Fibroblast of pulmonary artery (primary cell): ENCODE measurements at regions not wholly inside any gene's neighbourhood (a gene's known extent, or its start where the extent isn't known, plus 50 kb on each side); places are given as distances from the start of the nearest gene placed in this dataset.
"Not testable (repeated sequence)": the region's sequence is repeated elsewhere in the genome, so short reads cannot be mapped to it uniquely, and the experiment has no call there.

Experiments
- DNase-seq: peaks from one replicate; pipeline ENCODE4 v3.0.0-alpha.2; 2010; ENCODE audit warnings: low read depth
- H3K4me3 ChIP-seq: replicated peaks from 2 replicates; pipeline ENCODE4 v1.5.1; 2011; ENCODE audit warnings: low read depth, mild to moderate bottlenecking, control low read depth, low read length, moderate library complexity
- CTCF ChIP-seq: IDR thresholded peaks from 2 replicates; pipeline ENCODE4 v1.5.1; 2011; ENCODE audit warnings: mild to moderate bottlenecking, control low read depth, low read length, inconsistent platforms; ENCODE audit errors: missing control alignments

GRCh38 chr12:24349051-24349799 lies 399.8 kb upstream of the SOX5 start:
- no peak overlapping the region for H3K4me3 ChIP-seq
- TF ChIP-seq CTCF, result no peak
- DNase-seq, result no peak

- DNase-seq, H3K4me3 ChIP-seq: not testable (repeated sequence)
These were observed 398.7 kb upstream of the SOX5 start for GRCh38 chr12:24348180-24348579.

DNA sequence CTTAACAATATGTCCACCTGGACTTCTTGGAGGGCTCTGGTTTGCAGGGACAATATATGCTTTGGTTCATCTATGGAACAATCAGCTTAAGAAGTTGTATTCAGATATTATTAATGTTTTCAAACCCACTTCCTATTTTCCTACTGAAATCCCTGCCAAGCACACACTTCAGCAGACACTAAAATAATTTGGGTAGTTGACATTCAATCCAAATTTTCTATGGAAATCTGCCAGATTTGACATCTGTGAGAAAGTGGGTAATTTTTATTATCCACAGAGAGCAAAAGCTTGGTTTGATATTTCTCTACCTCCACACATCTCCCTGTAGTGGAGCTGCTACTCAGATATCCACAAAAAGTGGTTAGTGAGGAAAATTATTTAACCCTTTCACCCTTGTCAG lies 378.8 kb upstream of the SOX5 start:
- TF ChIP-seq CTCF, result no peak
- H3K4me3 ChIP-seq, result no peak overlapping the region
- DNase-seq, result no peak

DNA sequence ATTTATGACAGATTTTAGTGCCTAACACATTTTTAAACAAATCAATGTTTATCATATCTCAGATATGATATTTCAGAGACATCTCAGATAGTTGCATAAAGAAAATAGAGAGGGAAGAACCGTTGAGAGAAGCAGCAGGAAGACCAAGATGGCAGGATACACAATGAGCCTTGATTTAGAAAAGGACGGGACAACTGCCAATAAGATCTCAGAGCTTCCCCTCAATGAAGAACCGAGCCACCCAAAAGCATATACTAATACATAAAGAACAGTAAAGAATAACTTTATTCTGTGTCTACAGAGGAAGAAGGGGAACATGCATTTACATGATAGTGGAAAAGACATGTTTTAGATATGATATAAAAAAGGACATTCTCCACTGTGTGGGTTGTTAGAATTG lies 375.9 kb upstream of the SOX5 start:
- no peak for DNase-seq
- H3K4me3 ChIP-seq, result no peak overlapping the region
- no peak for TF ChIP-seq CTCF

DNA sequence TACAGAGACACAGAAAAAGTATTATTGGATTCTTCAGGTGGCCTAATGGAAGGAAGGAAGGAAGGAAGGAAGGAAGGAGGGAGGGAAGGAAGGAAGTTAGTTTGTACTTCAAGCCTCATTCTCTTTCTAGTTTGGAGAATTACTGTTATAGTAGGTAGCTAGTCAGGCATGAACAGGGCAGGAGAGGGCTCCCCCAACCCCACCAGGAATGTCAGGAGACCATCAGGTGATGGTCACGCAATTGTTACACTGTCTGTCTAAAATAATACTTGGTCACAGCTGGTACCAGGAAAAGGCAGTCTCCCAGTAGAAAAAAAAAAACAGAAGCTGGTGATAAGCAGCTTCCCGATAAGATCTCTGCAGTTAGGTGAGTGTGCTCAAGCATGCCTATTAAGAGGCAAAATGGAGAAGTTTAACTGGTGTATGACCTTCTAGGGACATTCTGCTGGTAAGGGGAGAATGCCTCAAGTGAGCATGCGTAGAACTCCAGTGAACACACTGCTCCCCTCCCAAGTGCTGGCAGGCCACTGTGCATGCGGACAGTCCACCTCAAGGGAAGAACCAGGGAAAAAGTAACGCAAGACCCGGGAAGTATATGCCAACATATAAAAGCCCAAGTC lies 358.4 kb upstream of the SOX5 start:
- TF ChIP-seq CTCF, result no peak
- no peak for DNase-seq
- H3K4me3 ChIP-seq, result no peak overlapping the region

DNA sequence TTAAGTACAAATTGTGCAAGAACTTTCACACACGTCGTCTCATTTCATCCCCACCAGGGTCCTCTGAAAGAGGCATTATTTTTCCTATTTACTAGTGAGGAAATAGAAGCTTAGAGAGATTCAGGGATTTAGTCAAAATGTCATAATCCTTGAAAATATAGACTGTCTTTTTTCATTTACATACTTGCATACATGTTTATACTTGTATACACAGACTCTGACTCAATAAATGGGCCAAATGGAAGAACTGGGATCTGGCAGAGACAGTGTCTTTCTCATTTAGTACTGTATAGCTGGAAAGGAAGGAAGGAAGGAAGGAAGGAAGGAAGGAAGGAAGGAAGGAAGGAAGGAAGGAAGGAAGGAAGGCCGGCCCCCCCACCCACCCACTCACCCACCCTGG lies 357.7 kb upstream of the SOX5 start:
- no peak for DNase-seq
- no peak for TF ChIP-seq CTCF
- no peak overlapping the region for H3K4me3 ChIP-seq

GRCh38 chr12:24306001-24306400 lies 356.5 kb upstream of the SOX5 start:
- TF ChIP-seq CTCF, result no peak
- no peak for DNase-seq
- no peak overlapping the region for H3K4me3 ChIP-seq
